BJ (cell line): ENCODE measurements at regions not wholly inside any gene's neighbourhood (a gene's known extent, or its start where the extent isn't known, plus 50 kb on each side); places are given as distances from the start of the nearest gene placed in this dataset.

ENCODE experiments used
- CTCF ChIA-PET: fragments of 350-600 bp; formaldehyde crosslinking; extraction: SDS; loops from one replicate; lab custom pipeline; 2021; ENCODE audit warnings: antibody characterized with exemption, inconsistent platforms; lab: Yijun Ruan, JAX
- POLR2A ChIA-PET: fragments of 300-600 bp; sonication (Branson Sonifier 250); formaldehyde crosslinking; extraction: SDS; loops from one replicate; lab custom pipeline; 2021; ENCODE audit warnings: antibody characterized with exemption; lab: Charles Lee
- DNase-seq: peaks from one replicate; pipeline ENCODE4 v3.0.0-alpha.2; 2011; ENCODE audit warnings: low read depth
- H3K27me3 ChIP-seq: 2 replicates; pipeline ENCODE4 v1.6.0; 2011; ENCODE audit warnings: low read length; ENCODE audit not compliant: control insufficient read depth, insufficient read depth
- H3K36me3 ChIP-seq: 2 replicates; pipeline ENCODE4 v1.5.1; 2011; ENCODE audit warnings: low read length; ENCODE audit not compliant: control insufficient read depth, insufficient read depth
- H3K4me3 ChIP-seq: 2 replicates; pipeline ENCODE4 v1.5.1; 2011; ENCODE audit warnings: low read depth, mild to moderate bottlenecking, control low read depth, low read length
- CTCF ChIP-seq: IDR thresholded peaks from 2 replicates; pipeline ENCODE4 v1.5.1; 2011; ENCODE audit warnings: low read depth, mild to moderate bottlenecking, control low read depth, inconsistent platforms, low read length, moderate library complexity; ENCODE audit not compliant: insufficient read depth

DNA sequence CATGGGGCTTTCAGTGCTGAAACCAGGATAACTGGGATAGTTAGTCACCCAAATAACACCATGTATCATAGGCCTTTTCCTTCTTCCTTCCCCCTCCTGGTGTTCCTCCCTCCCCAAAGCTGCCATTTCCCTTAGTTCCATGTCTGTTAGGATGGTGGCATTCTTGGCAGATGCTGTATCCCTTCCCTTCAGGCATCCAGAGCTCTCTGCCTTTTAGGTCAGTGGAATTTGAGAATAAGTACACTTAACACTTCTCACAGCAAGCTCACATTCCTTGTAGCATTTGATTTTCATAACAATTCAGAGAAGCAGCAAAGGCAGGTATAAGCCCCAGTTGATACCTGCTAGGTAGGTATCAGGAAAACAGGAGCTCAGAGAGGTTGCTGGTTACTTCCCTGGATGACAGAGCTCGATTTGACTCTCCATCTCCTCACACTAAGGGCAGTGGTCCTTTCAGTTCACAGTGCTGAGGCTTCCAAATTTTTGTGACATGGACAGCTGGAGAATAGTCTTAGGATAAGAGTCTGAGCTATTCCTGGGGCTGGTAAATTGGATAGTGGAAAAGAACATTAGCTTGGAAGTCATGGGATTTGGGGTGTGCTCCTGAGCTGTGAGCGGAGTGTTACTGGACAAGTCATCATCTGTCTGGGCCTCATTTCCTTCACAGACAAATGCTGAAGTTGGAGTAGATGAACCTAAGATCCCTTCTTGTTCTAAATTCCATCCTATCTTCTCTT is 108.7 kb upstream of the RHOBTB1 start:
- H3K4me3 ChIP-seq: no peak overlapping the region
- ChIA-PET CTCF (interaction anchor here (1.4 to 1.8 kb wide), 2 partner anchors 11 to 22 kb away, joined by 3 to 4 read pairs; no protein-coding TSS in a partner anchor), POLR2A (no interaction called here)
- no peaks in the 10 kb centered on the region for H3K27me3 ChIP-seq
- H3K36me3 ChIP-seq: no peaks in the 10 kb centered on the region
- DNase-seq: no peak
- no peak for TF ChIP-seq CTCF

DNA sequence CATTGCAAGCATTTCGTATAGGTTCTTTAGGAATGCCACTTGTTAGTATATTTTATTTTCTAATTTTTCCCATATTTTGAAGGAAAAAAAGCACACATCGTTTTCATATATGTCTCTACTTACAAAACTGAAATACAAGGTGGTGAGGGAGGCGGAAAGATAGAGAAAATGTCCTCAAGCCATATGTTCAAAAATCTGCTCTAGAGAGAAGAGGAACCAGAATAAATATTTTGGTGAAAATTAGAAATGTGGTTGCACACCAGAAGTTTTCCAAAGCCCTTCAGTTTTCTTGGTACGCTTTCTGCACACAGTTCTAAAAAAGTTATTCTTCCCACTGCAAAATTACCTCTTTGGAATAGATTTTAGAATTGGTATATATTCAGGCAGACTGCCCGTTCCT is 107.4 kb upstream of the RHOBTB1 start:
- Histone ChIP-seq H3K36me3 (no peaks in the 10 kb centered on the region), H3K4me3 (no peak overlapping the region), H3K27me3 (no peaks in the 10 kb centered on the region)
- DNase-seq: no peak
- ChIA-PET POLR2A (no interaction called here), CTCF (no interaction called here)
- no peak for TF ChIP-seq CTCF

GRCh38 chr10:61050120-61050745 is 106.2 kb upstream of the RHOBTB1 start:
- Histone ChIP-seq H3K36me3 (no peaks in the 10 kb centered on the region), H3K4me3 (no peak overlapping the region), H3K27me3 (no peaks in the 10 kb centered on the region)
- no peak for DNase-seq
- CTCF ChIA-PET: no interaction called here
- POLR2A ChIA-PET: no interaction called here
- no peak for TF ChIP-seq CTCF

DNA sequence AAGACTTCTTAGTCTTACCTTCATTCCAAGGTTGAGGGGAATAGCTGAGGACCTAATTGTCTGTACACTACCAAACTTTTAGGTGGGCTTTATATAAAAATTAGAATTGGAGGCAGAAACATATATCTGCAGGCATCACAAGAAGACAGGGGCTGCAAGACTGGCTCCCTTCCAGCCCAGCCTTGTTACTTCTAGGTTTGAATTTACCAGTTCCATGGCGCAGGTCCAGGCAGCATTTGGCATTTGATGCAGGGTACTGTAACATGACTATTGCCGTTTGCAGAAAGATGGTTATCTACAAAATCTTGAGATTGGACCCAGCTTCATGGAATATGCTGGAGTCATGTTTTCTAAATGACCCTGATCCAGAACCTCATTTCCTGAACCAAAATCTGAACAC is 105.4 kb upstream of the RHOBTB1 start:
- H3K27me3 ChIP-seq: no peaks in the 10 kb centered on the region
- no peak overlapping the region for H3K4me3 ChIP-seq
- TF ChIP-seq CTCF: no peak
- ChIA-PET CTCF (interaction anchor here (1.0 kb wide), 1 partner anchor 23 kb away, joined by 3 read pairs; no protein-coding TSS in a partner anchor), POLR2A (no interaction called here)
- DNase-seq: no peak
- no peaks in the 10 kb centered on the region for H3K36me3 ChIP-seq

GRCh38 chr10:61047788-61048560 is 104.0 kb upstream of the RHOBTB1 start:
- Histone ChIP-seq H3K4me3 (no peak overlapping the region), H3K27me3 (peaks cover 4% of the 10 kb centered on the region), H3K36me3 (no peaks in the 10 kb centered on the region)
- POLR2A ChIA-PET: no interaction called here
- CTCF ChIA-PET: interaction anchor here (1.4 to 2.2 kb wide), 2 partner anchors 15 to 16 kb away, joined by 3 to 7 read pairs; no protein-coding TSS in a partner anchor
- no peak for DNase-seq
- TF ChIP-seq CTCF: no peak
